GM21447 (cell line): ENCODE measurements at regions not wholly inside any gene's neighbourhood (a gene's known extent, or its start where the extent isn't known, plus 50 kb on each side); places are given as distances from the start of the nearest gene placed in this dataset.
"Not testable (repeated sequence)": the region's sequence is repeated elsewhere in the genome, so short reads cannot be mapped to it uniquely, and the experiment has no call there.

Experiments used
- ATAC-seq: cut with Tn5 transposase; IDR thresholded peaks from one replicate; pipeline ENCODE4 v1.9.1; 2021; ENCODE audit not compliant: unreplicated experiment

- ATAC-seq = no peak
Measured at GRCh38 chr4:4670869-4671268, 129.0 kb upstream of the STX18 start.

GRCh38 chr4:4668355-4669210 is 126.7 kb upstream of the STX18 start:
- no peak for ATAC-seq

GRCh38 chr4:4667622-4668081 is 125.8 kb upstream of the STX18 start:
- ATAC-seq = no peak

- ATAC-seq = no peak
Measured at GRCh38 chr4:4666693-4667621, 125.1 kb upstream of the STX18 start.

- no peak for ATAC-seq
Measured at GRCh38 chr4:4666187-4666586, 124.3 kb upstream of the STX18 start.

- ATAC-seq = no peak
Measured at GRCh38 chr4:4664234-4664633, 122.4 kb upstream of the STX18 start.

- no peak for ATAC-seq
Measured at GRCh38 chr4:4663028-4663427, 121.2 kb upstream of the STX18 start.

GRCh38 chr4:4662230-4662629 is 120.4 kb upstream of the STX18 start:
- ATAC-seq = no peak

GRCh38 chr4:4659871-4660651 is 118.2 kb upstream of the STX18 start:
- no peak for ATAC-seq

GRCh38 chr4:4658052-4658451 is 116.2 kb upstream of the STX18 start:
- no peak for ATAC-seq

- no peak for ATAC-seq
Measured at GRCh38 chr4:4656977-4657376, 115.1 kb upstream of the STX18 start.

GRCh38 chr4:4655901-4656300 is 114.1 kb upstream of the STX18 start:
- no peak for ATAC-seq

GRCh38 chr4:4655011-4655410 is 113.2 kb upstream of the STX18 start:
- no peak for ATAC-seq

- ATAC-seq = no peak
Measured at GRCh38 chr4:4651811-4652755, 110.2 kb upstream of the STX18 start.

GRCh38 chr4:4647041-4647440 is 105.2 kb upstream of the STX18 start:
- ATAC-seq = no peak

GRCh38 chr4:4645743-4646142 is 103.9 kb upstream of the STX18 start:
- ATAC-seq = no peak

GRCh38 chr4:4644277-4644676 is 102.4 kb upstream of the STX18 start:
- ATAC-seq = not testable (repeated sequence)

GRCh38 chr4:4643743-4644142 is 101.9 kb upstream of the STX18 start:
- ATAC-seq = not testable (repeated sequence)

GRCh38 chr4:4643306-4643705 is 101.5 kb upstream of the STX18 start:
- no peak for ATAC-seq

GRCh38 chr4:4642496-4643000 is 100.7 kb upstream of the STX18 start:
- ATAC-seq = no peak
